UCSD-AML1 (cell line): ENCODE measurements at regions not wholly inside any gene's neighbourhood (a gene's known extent, or its start where the extent isn't known, plus 50 kb on each side); places are given as distances from the start of the nearest gene placed in this dataset.
A peak's percentile ranks its signal among the peaks of the same experiment; 100 is the strongest.

Source experiments
- DNase-seq: peaks from one replicate; lab custom pipeline; 2025; ENCODE audit not compliant: unreplicated experiment; lab: John Stamatoyannopoulos, UW

- DNase-seq = no peak
Measured at GRCh38 chr9:95627802-95628201, 111.0 kb upstream of the PTCH1 start.

DNA sequence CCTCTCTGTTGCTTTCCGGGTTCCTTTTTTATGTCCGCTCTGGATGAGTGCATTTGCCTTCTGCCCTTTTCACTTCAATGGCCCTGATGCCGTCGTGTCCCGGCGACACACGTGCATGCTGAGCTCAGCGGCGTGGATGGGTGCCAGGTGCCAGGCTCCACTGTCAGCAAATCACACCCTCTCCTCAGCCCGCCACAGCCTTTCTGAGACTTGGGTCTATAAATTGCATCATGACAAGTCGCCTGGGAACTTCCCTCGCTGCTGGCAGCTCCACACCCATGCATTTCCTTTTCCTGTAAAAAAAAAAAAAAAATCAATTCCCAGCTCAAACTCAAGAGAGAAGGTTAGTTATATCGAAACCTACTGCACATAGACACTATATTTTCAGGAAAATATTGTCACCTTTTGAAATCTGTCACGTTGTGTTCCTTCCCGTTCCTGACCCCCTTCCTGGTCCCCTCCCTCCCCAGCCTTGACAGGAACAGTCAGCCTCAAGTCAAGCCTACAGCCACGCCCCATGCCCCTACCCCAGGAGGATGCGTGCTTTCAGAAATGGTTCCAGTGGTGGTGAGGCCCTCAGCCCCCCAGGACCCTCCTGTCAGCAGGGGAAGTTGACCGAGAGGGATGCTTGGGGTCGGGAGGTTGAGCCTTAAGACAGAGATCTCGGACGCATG, 110.3 kb upstream of the PTCH1 start:
- peak; percentile 36 for DNase-seq

- no peak for DNase-seq
Measured at GRCh38 chr9:95626341-95626740, 109.6 kb upstream of the PTCH1 start.

GRCh38 chr9:95623640-95624039, 106.9 kb upstream of the PTCH1 start:
- DNase-seq = no peak

- no peak for DNase-seq
Measured at GRCh38 chr9:95620722-95621121, 104.0 kb upstream of the PTCH1 start.

GRCh38 chr9:95620314-95620713, 103.5 kb upstream of the PTCH1 start:
- DNase-seq = no peak

DNA sequence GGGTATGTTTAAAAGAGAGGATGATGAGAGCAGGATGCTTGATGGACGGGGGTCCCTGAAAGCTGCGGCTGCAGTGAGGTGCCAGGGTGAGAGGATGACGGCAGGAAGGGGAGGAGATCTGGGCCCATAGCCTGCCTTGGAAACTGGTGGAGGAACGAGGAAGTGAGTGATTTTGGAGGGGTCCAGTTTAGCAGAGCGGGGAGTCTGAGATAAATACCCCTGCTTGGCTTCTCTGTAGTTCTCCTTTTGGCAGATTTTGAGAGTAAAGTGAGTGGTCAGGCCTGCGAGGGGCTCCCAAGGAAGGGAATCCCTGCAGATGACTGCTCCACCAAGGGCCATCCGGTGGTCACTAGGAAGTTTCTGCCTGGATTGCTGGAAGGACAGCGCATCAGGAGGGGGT, 98.5 kb upstream of the PTCH1 start:
- no peak for DNase-seq

- no peak for DNase-seq
Measured at GRCh38 chr9:95613670-95614069, 96.9 kb upstream of the PTCH1 start.

- DNase-seq = no peak
Measured at GRCh38 chr9:95611354-95611753, 94.6 kb upstream of the PTCH1 start.

DNA sequence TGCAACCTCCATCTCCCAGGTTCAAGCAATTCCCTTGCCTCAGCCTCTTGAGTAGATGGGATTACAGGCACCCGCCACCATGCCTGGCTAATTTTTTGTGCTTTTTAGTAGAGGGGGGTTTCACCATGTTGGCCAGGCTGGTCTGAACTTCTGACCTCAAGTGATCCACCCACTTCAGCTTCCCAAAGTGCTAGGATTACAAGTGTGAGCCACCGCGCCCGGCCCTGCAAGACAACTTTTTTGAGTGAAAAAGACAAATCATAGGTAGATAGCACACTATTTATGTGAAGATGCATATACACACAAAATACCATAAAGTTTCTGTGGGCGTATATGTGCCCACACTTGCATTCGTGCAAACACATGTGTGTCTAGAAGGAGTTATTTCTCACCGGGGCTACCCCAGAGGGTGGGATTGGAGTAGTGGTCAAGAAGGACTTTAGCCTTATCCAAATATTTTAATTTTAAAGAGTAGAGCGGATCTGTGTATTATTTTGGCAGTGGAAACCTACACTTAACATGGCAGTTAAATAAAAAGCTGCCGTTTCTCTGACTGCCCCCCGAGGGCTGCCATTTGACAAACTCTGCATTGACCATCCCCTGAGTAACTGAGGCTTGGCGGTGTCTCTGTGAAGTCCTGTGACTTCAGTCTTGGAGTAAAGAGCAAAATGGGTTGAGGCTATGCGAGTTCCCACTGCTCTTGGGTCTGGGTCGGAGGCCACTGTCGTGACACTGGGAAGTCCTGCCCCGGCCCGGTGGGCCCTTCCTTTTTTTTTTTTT, 93.4 kb upstream of the PTCH1 start:
- no peak for DNase-seq

DNA sequence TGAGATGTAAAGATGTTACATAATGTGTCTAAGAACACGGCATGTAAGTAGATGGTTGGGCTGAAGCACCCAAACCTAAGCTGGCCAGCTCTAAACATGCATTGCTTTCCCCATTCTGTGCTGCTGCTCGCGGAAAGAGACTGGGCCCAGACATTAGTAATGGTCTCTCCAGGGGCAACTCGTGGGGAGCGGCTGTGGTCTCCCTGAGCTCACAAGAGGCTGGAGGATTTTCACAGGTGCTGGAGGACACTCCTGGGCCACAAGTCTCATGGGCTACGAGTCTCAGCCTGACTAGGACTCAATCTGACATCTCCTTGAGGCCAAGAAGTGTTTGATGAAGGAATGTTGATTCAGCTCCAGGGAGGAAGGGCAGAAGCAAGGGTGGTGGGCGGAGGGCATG, 92.7 kb upstream of the PTCH1 start:
- DNase-seq = no peak

GRCh38 chr9:95608341-95608740, 91.6 kb upstream of the PTCH1 start:
- no peak for DNase-seq

DNA sequence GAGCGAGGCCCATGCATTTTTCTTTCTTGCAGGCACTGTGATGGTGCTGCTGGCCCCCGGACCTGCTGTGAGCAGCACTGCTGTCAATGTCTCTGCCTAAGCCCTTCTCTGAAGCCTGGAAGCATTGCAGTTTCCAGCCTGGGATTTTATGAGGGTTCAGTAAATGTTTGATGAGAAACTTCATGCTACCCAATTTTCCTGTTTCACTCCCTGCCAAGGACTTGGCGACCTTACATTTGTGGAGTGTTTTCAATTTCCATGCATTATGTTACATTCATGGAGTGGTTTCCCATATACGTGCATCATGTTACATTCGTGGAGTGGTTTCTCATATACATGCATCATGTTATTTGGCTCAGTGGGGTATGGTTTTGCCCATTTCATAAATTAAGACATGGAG, 90.7 kb upstream of the PTCH1 start:
- DNase-seq = no peak

DNA sequence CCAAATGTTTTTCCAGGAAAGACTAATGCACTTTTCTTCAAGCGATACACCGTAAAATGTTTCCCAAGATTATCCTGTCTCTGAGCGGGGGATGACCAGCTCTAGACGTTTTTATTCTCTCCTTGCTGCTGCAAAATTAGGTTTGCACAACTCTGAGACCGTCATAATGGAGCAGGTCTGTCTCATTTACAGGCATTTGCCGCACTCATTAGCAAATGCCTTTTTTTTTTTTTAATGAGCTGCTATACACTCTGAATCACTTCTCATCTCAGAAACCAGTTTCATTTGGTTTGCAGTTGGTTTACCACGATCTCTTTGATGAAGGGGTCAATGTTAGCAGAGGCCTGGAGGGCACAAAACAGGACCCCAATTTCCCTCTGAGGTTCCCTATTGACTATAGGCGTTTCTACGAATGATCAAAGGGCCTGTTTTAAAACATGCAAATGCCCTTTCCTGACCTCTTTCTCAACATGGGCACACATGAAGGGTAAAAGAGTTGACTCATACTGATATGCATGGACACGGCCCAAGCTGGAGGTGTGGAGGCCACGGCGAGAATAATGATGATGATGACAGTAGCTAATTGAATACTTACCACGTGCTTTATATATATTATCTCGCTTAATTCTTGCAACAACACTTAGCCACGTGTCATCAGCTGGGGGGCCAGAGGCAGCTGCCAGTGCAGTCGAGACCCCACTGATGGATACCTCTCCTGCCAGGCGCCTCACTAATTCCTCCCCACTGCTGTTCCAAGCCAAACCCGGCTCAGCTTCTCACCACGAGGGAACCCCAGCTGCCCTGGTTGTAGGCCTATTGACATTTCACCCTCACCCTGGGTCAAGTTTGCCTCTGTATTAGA, 89.9 kb upstream of the PTCH1 start:
- DNase-seq = no peak

- DNase-seq = no peak
Measured at GRCh38 chr9:95605816-95606488, 89.2 kb upstream of the PTCH1 start.

- DNase-seq = no peak
Measured at GRCh38 chr9:95605101-95605500, 88.3 kb upstream of the PTCH1 start.

DNA sequence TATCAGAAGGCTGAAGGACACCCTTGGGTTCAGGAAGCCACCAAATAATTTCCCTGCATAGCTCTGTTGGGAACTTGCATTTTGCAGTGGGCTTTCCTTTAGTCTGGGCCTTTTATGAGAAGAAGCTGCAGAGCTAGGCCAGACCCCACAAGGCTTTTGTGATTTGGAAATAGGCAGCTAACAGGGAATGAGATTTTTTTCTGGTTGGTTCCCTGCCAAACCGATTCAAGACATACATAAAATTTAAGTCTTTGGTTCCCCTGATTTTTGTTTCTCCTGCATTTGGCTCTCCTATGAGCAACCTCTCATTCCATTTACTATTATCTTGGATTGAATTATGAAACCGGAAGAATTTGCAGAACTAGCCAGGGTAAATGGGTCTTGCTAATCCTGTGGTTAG, 81.5 kb upstream of the PTCH1 start:
- no peak for DNase-seq

DNA sequence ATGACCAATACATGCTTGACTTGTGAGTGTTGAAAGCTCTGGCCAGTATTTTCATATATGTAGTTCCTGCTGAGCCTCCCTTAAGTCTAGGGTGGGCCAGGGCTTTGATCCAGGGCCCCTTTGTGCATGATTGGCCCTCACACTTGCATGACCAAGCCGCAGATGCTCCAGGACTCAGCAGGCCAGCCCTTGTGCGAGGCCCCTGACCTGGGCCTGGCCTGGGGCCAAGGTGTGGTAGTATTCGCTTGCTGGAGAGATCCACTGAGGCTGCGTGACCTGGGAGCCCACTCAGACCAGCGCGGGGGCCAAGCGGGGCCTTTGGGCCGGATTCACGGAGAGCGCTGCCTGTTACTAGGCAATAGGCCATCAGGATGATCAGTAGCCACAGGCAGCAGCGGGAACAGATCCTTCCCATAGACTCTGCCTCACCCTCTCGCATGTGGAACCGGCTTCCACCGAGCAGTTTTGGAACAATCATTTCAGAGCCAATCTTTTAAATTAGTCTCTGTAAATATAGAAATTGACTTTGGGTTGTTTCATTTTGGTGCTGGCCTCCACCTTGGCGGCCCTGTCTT, 79.0 kb upstream of the PTCH1 start:
- no peak for DNase-seq

- no peak for DNase-seq
Measured at GRCh38 chr9:95592931-95593330, 76.2 kb upstream of the PTCH1 start.

- DNase-seq = no peak
Measured at GRCh38 chr9:95588724-95589588, 72.2 kb upstream of the PTCH1 start.
